ENCODE measurements at regions not wholly inside any gene's neighbourhood (a gene's known extent, or its start where the extent isn't known, plus 50 kb on each side); places are given as distances from the start of the nearest gene placed in this dataset.

DNA sequence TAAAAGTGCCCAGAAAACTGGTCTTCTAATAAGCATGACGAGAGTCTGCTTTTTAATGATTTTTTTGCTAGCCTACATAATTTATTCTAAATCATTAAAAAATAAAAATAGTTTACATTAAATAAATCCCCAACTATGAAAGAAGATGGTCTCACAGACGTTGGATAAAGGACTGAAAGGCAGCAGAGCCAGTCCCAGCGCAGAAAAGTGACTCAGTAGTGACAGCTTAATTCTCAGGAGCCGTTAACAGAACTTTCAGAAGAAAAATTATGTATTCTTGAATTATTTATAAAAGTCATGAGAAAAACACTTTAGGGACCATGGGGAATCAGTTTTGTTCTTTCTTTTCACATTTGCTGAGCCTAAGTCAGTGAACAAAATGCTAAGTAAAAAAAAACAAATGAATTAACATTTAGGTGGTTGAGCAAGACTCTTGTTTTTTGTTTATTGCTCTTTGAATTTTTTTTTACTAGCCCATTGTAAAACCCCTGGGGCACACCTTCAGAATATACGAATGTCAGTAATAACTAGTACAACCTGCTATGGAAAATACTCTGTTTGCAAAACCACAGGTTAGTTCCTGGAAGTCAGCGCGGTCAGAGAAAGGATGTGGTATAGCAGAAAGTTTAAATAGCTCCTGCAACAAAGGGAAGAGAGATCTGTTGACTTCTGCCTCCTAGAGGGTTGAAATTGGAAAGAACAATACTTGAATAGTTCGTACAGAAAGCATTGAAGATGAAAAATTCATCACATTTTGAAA is 50.4 kb upstream of the CCDC160 start:
- Mint-ChIP-seq H3K27me3 (peaks cover 12% of the 10 kb centered on the region), H3K4me1 (peaks cover 6 to 7% (median 7%) of the 10 kb centered on the region in 3 donors), H3K4me3 (peak overlapping the region in 2 of 4 donors; percentile 78 to 81), H3K27ac (no peak overlapping the region), H3K9me3 (no peaks in the 10 kb centered on the region), H3K36me3 (no peaks in the 10 kb centered on the region)

All from IgD-negative memory B cell (primary cell).